Fibroblast of skin of right quadriceps (primary cell): ENCODE measurements at regions not wholly inside any gene's neighbourhood (a gene's known extent, or its start where the extent isn't known, plus 50 kb on each side); places are given as distances from the start of the nearest gene placed in this dataset.

Experiments used
- DNase-seq: peaks from one replicate; pipeline ENCODE4 v3.0.0-alpha.2; 2013

- DNase-seq = peak; percentile 55
Measured at GRCh38 chr14:100399052-100399849, 76.1 kb downstream of the SLC25A47 start.

DNA sequence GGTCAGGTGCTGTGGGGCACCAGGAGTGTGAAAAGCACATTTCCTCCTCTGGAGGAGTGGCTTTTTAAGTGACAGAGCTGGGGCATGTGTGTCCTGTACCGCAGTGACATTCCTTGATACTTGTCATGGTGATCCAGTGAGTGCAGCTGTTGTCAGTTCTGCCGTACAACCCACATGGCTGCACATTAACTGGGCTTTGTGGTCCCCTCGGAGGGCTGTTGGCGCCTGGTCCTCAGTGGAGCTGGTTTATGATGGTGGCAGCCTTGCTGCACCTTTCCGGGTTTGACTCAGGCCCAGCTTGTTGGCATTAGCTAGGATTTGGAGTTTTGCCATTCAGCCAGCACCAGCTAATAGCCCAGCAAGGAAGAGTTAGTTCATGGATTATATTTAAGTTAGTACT lies 77.0 kb downstream of the SLC25A47 start:
- no peak for DNase-seq

GRCh38 chr14:100401031-100401692 lies 78.0 kb downstream of the SLC25A47 start:
- DNase-seq = no peak

DNA sequence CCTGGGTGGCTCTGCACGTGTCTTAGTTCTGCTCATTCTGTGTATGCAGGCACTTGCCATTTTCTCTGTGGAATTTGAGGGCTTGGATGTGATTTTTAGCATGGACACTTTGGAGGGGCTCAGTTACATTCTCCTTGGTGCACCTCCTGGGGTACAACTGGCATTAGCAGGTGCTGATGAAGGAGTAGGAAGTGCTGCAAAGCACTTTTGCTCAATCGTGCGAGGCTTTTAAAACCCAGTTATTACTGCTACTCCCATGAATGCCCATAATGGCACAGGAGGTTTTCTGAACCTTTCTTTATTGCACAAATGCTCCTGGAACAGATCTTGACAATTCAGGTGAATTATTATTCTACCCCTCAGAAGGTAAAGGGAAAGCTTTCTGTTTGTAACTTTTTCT lies 78.7 kb downstream of the SLC25A47 start:
- no peak for DNase-seq

GRCh38 chr14:100402631-100403030 lies 79.5 kb downstream of the SLC25A47 start:
- peak; percentile 14 for DNase-seq

GRCh38 chr14:100403105-100403504 lies 80.0 kb downstream of the SLC25A47 start:
- no peak for DNase-seq

- no peak for DNase-seq
Measured at GRCh38 chr14:100403802-100404365, 80.7 kb downstream of the SLC25A47 start.

DNA sequence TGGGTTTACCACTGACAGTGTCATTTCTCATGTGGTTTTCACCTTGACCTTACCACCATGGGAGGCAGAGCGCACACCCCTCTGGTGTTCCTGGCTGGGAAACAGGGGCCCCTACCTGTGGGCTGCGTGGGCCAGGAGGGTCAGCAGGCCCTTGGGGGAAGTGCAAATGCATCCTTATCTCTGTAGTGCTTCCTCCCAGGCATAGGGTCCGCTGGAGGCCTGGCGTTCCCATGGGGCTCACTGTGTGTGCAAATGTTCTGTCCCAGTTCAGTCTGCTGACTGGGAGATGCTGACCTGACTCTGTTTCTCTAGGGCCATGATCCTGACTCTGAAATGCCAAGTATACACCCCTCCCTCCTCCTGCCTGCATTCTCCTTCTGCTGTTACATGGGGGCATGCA lies 81.3 kb downstream of the SLC25A47 start:
- DNase-seq = no peak

DNA sequence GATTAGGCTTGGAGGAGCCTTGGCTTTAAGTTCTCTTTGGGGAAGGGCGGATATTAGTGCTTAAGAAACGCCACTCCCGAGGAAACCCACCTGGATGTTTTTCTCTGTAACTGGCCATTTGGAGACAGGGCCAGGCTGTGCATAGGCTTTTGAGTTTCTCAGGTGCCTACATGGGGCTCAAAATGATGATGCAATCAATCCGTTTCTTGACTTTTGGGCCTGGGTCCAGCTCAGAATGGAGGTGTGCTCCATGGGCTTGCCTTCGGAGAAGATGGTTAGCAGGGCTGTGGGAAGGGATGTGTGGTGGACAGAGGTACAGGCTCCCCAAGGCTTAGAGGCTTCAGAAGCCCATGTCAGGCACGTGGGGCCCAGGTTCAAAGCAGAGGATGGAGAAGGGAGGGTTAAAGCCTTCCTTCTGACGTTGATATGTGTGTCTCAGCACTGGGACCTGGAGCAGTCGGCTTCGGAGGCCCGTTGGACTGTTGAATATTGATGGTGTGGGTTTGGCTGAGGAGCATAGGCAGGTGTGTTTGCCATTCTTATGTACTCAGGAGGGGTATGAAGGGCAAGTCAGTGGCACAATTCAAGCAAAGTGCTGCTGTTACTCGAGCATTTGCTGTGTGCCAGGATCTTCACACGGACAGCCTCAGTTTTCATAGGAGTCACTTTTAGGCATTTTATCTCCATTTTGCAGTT lies 82.8 kb downstream of the SLC25A47 start:
- DNase-seq = no peak

DNA sequence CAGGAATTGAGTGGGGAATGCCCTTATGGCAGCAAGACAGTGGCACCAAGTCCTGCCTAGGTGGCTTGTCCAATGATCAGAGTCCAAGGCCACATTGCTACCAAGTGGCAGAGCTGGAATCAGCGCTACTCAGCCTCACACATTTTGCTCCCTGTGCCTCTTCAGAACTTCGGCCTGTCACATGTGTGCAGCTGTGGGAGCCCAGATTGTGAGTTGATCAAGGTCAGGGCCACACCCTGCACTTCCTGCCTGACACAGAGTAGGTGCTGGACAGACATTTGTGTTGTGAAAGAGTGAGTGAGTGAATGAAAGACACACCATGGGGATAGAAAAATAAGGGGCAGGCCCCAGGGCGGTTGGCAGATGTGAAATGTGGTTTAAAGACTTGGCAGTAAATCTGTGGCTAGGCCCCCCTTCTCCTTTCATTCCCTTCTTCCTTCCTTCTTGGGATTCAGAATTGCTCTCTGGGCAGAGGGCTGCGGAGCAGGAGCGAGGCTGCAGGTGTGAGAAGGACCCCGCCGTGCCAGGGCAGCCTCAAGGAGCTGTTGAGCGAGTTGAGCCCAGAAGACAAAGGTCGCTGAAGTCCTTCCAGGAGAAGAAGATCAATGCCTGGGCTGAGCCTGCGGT lies 83.5 kb downstream of the SLC25A47 start:
- peak; percentile 23 for DNase-seq

DNA sequence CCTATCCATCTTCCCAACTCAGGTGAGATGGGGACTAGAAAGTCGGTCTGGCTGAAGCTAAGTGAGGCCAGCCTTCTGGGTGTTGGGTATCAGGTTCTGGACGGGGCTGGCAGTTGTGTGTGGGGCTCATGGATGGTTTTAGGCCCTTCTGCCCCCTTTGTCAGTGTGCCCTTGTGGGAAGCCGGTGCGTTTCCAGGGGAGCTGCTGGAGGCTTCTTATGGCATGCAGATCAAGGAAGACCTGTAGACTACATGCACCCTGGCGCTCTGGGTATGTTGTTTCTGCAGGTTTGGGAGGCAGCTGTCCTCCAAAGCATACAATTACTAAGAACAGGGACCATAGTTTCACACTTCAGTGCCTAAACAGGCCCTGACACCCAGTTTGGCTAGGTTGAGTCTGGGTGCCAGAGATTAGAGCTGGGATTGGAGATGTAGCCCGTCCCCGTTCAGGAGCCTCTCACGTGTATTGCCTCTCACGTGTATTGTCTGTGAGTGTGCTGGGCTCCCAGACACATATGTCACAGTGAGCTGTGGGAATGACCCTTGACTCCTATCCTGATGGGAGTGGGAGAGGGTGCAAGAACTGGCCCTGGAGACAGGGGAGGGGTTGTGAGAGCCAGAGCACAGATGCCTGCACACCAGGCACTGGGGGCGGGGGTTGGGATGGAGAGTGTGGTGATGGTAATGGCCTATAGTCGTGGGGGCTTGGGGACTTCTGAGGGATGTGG lies 84.4 kb downstream of the SLC25A47 start:
- DNase-seq = no peak

GRCh38 chr14:100408350-100409002 lies 85.3 kb downstream of the SLC25A47 start:
- peak; percentile 75 for DNase-seq

DNA sequence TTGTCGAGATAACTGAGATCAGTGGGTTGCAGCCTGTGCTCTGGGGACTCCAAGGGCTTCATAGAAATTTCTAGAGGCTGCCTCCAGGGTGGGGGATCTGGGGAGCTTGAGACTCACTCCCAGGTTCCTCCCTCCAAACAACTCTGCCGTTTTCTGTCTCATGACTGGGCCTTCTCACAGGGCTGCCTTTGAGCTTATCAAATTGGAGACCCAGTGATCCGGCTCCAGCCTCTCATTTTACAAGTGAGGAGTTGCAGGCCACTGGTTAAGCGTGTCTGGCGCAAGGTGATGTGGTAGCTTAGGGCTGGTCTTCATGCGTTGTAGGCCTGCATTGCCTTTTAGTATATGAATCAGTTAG lies 85.8 kb downstream of the SLC25A47 start:
- no peak for DNase-seq

DNA sequence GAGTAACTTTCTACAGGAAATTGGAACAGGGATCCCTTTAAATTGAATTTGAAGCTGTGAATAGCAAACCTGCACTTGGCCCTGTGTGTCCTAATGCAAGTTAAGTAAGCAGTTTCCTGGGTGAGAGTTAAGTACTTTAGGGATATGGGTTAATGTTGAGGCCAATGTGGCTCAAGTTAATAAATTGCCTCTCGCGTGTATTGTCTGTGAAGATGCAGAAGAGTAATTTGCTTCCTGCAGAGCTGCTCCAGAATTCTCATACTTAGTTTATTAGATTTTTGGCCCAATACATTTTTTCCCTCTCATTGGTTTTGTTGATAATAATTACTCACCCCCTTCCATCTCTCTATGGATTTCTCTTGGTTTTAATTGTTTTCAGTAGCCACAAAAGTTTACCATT lies 86.5 kb downstream of the SLC25A47 start:
- DNase-seq = peak; percentile 18

GRCh38 chr14:100410056-100410565 lies 87.0 kb downstream of the SLC25A47 start:
- peak; percentile 77 for DNase-seq

GRCh38 chr14:100413699-100414098 lies 90.6 kb downstream of the SLC25A47 start:
- DNase-seq = no peak

- DNase-seq = no peak
Measured at GRCh38 chr14:100415226-100415625, 92.1 kb downstream of the SLC25A47 start.

GRCh38 chr14:100416081-100416680 lies 93.0 kb downstream of the SLC25A47 start:
- no peak for DNase-seq

GRCh38 chr14:100416921-100417860 lies 94.1 kb downstream of the SLC25A47 start:
- DNase-seq = peak; percentile 88

DNA sequence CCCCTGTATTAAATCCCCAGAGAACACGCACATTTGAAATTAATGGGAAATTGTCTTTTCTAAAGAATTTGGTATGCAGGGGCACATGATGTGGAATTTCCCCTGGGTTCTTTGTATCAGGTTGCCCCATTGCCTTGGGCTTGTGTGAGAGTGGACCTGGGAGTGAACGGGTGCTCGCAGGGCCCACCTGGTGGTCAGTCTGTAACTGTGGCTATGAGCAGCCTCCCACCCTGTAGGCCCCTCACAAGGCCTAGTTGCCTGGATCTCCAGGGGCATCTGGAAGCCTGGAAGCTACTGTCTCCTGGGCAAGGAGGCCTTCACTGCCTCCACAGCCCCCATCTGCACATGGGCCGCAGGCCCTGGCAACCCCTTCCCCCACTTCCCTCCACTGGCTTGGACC lies 96.7 kb downstream of the SLC25A47 start:
- no peak for DNase-seq
